Brain microvascular endothelial cell (primary cell): ENCODE measurements at regions not wholly inside any gene's neighbourhood (a gene's known extent, or its start where the extent isn't known, plus 50 kb on each side); places are given as distances from the start of the nearest gene placed in this dataset.

ENCODE experiments used
- DNase-seq: peaks from one replicate; pipeline ENCODE4 v3.0.0-alpha.2; 2020
- H3K27ac ChIP-seq: fragments of 250-450 bp; sonication (Bioruptor Pico); 2 replicates; pipeline ENCODE4 v1.5.1; 2020; ENCODE audit warnings: mild to moderate bottlenecking, moderate library complexity
- H3K27me3 ChIP-seq: fragments of 250-450 bp; sonication (Bioruptor Pico); replicated peaks from 2 replicates; pipeline ENCODE4 v1.5.1; 2020; ENCODE audit warnings: mild to moderate bottlenecking
- H3K36me3 ChIP-seq: fragments of 250-450 bp; sonication (Bioruptor Pico); replicated peaks from 2 replicates; pipeline ENCODE4 v1.5.1; 2020; ENCODE audit warnings: mild to moderate bottlenecking
- H3K4me3 ChIP-seq: 2 replicates; pipeline ENCODE4 v1.5.1; 2011; ENCODE audit warnings: low read depth, mild to moderate bottlenecking, control low read depth, low read length, moderate library complexity
- in situ Hi-C: cut with HindIII; loops from 2 replicates; pipeline ENCODE4 v1.10.0; 2017; ENCODE audit warnings: low sequenced_read_pairs, low pct_ligation_motif_present
- TF ChIP-seq, protein P1 (sequence below): IDR thresholded peaks from 2 replicates; pipeline ENCODE4 v1.5.1; 2011; ENCODE audit warnings: low read depth, mild to moderate bottlenecking, moderate library complexity, low read length, control low read depth, inconsistent platforms; ENCODE audit errors: missing control alignments

DNA sequence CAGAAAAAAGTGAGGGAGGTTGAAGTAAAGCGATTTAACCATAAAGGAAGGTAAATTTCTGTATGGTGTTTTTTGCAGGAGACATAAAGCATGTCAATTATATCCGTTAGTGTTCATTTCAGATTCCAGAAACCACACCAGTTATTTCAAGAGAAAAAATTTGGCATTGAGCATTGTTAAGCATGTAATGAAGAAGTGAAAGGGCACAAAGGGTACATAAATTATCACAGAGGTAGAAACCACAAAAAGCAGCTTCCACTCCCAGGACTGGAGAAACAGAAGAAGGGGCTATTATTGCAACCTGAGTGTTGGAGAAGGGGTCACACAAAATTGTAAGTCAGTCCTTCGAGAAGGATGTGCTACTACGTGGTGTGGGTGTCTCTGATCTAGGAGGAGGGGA is 72.2 kb upstream of the DACH1 start:
- in situ Hi-C loops, result no loop called here
- Histone ChIP-seq H3K27ac (no peak overlapping the region), H3K27me3 (no peaks in the 10 kb centered on the region), H3K36me3 (no peaks in the 10 kb centered on the region), H3K4me3 (no peak overlapping the region)
- no peak for DNase-seq
- TF ChIP-seq, protein P1, sequence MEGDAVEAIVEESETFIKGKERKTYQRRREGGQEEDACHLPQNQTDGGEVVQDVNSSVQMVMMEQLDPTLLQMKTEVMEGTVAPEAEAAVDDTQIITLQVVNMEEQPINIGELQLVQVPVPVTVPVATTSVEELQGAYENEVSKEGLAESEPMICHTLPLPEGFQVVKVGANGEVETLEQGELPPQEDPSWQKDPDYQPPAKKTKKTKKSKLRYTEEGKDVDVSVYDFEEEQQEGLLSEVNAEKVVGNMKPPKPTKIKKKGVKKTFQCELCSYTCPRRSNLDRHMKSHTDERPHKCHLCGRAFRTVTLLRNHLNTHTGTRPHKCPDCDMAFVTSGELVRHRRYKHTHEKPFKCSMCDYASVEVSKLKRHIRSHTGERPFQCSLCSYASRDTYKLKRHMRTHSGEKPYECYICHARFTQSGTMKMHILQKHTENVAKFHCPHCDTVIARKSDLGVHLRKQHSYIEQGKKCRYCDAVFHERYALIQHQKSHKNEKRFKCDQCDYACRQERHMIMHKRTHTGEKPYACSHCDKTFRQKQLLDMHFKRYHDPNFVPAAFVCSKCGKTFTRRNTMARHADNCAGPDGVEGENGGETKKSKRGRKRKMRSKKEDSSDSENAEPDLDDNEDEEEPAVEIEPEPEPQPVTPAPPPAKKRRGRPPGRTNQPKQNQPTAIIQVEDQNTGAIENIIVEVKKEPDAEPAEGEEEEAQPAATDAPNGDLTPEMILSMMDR, result no peak

DNA sequence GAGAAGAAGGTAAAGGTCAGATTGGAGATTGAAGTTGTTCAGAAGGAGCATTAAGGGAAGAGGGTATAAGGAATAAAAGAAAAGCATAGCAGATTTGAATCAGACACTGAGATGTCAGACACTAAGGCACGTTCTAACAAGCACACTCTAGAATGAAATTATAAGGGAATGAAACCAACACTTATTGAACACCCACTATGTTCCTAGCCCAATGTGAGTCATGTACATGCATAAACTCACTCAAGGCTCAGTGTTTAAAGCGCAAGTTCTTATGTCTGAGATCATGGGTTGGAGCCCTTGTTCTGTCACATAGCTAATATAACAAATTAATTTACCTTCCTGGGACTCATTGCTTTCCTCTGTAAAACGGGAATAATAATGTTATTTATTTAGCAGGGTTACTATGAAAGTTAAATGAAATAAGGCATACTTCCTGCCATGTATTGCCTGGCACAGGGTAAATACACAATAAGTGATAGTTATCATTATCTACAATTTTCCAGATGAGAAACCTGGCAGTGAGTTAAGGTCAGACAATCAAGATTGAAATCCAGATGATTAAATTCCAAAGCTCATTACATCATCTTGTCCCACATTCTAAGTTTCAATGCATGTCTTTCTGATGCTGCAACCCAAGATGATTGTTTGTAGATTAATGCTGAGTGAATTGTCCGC is 68.3 kb upstream of the DACH1 start:
- Histone ChIP-seq H3K36me3 (no peaks in the 10 kb centered on the region), H3K27ac (no peak overlapping the region), H3K27me3 (no peaks in the 10 kb centered on the region), H3K4me3 (no peak overlapping the region)
- TF ChIP-seq, protein P1, result no peak
- peak; percentile 5 for DNase-seq
- in situ Hi-C loops, result no loop called here

DNA sequence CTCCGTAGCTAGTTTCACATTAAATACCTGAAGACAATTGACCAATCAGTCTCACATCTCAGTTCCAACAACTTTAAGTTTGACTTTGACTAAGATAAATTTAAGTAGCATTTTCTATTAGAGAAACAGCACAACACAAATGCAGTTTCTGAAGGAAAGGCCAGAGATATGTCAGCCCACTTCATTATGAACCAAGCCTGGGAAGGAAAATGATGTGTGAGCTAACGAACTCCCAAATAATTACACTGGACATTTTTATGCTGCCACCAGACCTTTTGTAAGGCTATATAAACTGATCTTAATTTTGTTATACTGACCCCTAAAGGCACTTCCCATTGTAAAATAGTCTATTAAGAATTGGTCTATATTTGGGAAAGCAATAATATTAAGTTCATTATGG is 57.9 kb upstream of the DACH1 start:
- in situ Hi-C loops, result no loop called here
- Histone ChIP-seq H3K36me3 (no peaks in the 10 kb centered on the region), H3K27me3 (no peaks in the 10 kb centered on the region), H3K4me3 (no peak overlapping the region), H3K27ac (no peak overlapping the region)
- TF ChIP-seq, protein P1, result no peak
- no peak for DNase-seq

DNA sequence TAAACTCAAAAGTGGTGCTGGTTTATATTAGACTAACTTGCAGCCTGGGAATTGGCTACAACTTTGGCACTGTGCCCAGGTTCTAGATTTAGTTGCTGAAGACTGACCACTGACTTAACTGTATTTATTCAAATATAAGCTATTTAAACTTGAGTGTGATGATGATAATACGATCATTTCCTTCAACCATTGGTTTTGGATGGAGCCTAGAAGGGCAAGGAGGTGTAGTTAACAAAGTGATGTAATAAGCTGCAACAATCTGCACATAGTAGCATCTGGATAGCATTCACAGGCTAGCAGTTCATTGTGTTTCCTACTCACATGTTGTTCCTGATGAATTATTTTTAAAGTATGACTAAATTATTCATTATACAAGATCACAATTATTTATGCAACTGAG is 55.2 kb upstream of the DACH1 start:
- Histone ChIP-seq H3K36me3 (no peaks in the 10 kb centered on the region), H3K4me3 (no peak overlapping the region), H3K27me3 (no peaks in the 10 kb centered on the region), H3K27ac (no peak overlapping the region)
- in situ Hi-C loops, result no loop called here
- TF ChIP-seq, protein P1, result no peak
- DNase-seq, result peak; percentile 10
